KMS-11 (cell line): ENCODE measurements at regions not wholly inside any gene's neighbourhood (a gene's known extent, or its start where the extent isn't known, plus 50 kb on each side); places are given as distances from the start of the nearest gene placed in this dataset.

Experiments
- H2AFZ ChIP-seq: fragments of 200-600 bp; sonication (generic); 2 replicates; pipeline ENCODE4 v1.6.1; 2016; ENCODE audit warnings: antibody characterized with exemption, mixed run types, low read depth
- H3K27ac ChIP-seq: fragments of 200-600 bp; sonication (generic); 2 replicates; pipeline ENCODE4 v1.6.1; 2016; ENCODE audit warnings: mild to moderate bottlenecking, mixed run types
- H3K27me3 ChIP-seq: fragments of 200-600 bp; sonication (generic); 2 replicates; pipeline ENCODE4 v1.6.1; 2017; ENCODE audit warnings: mild to moderate bottlenecking, low read depth, mixed run types, moderate library complexity; ENCODE audit not compliant: insufficient read depth
- H3K36me3 ChIP-seq: fragments of 200-600 bp; sonication (generic); 2 replicates; pipeline ENCODE4 v1.6.1; 2017; ENCODE audit warnings: mild to moderate bottlenecking, mixed run types; ENCODE audit not compliant: insufficient read depth
- H3K4me1 ChIP-seq: fragments of 200-600 bp; sonication (generic); 2 replicates; pipeline ENCODE4 v1.6.1; 2016; ENCODE audit warnings: mild to moderate bottlenecking, low read depth, mixed run types; ENCODE audit not compliant: poor library complexity, severe bottlenecking
- H3K4me2 ChIP-seq: fragments of 200-600 bp; sonication (generic); 2 replicates; pipeline ENCODE4 v1.7.0; 2016; ENCODE audit warnings: mild to moderate bottlenecking, mixed run types
- H3K4me3 ChIP-seq: fragments of 200-600 bp; sonication (generic); IDR thresholded peaks from 2 replicates; pipeline ENCODE4 v1.6.1; 2017; ENCODE audit warnings: low read depth, low read length, mixed read lengths; ENCODE audit not compliant: insufficient read depth
- H3K79me2 ChIP-seq: fragments of 200-600 bp; sonication (generic); 2 replicates; pipeline ENCODE4 v1.6.1; 2016; ENCODE audit warnings: low read depth, mixed run types; ENCODE audit not compliant: insufficient read depth
- H3K9ac ChIP-seq: fragments of 200-600 bp; sonication (generic); 2 replicates; pipeline ENCODE4 v1.6.1; 2016; ENCODE audit warnings: mild to moderate bottlenecking, mixed run types
- H4K20me1 ChIP-seq: fragments of 200-600 bp; sonication (generic); 2 replicates; pipeline ENCODE4 v1.6.1; 2016; ENCODE audit warnings: mild to moderate bottlenecking, mixed run types; ENCODE audit not compliant: insufficient read depth
- TF ChIP-seq, protein P1 (sequence below): fragments of 200-600 bp; sonication (generic); conservative IDR thresholded peaks from 2 replicates; pipeline ENCODE4 v1.6.1; 2017; ENCODE audit warnings: low read depth, mild to moderate bottlenecking, antibody characterized with exemption, low read length, moderate library complexity, mixed read lengths

DNA sequence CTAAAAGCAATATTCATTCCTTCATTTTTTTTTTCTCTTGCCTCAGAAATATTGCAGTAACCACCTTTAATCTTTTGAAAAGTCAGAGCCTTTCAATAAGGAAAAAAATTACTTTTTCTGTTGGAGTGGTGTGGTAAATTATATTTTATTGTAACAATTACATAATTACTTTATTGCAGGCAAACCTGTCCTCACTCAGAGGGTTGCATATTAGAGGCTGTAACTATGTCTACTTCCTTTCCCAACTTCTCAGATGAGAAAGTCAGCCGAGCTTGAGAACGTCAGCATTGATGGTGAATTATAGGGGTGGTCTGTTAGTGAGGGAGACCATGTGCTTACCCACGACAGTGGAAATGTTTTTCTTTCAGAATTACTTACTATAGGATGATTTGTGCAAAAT, 611.8 kb downstream of the KIF4B start:
- no peak overlapping the region for H3K27ac ChIP-seq
- no peak overlapping the region for H3K4me2 ChIP-seq
- H3K36me3 ChIP-seq = no peaks in the 10 kb centered on the region
- TF ChIP-seq, protein P1, sequence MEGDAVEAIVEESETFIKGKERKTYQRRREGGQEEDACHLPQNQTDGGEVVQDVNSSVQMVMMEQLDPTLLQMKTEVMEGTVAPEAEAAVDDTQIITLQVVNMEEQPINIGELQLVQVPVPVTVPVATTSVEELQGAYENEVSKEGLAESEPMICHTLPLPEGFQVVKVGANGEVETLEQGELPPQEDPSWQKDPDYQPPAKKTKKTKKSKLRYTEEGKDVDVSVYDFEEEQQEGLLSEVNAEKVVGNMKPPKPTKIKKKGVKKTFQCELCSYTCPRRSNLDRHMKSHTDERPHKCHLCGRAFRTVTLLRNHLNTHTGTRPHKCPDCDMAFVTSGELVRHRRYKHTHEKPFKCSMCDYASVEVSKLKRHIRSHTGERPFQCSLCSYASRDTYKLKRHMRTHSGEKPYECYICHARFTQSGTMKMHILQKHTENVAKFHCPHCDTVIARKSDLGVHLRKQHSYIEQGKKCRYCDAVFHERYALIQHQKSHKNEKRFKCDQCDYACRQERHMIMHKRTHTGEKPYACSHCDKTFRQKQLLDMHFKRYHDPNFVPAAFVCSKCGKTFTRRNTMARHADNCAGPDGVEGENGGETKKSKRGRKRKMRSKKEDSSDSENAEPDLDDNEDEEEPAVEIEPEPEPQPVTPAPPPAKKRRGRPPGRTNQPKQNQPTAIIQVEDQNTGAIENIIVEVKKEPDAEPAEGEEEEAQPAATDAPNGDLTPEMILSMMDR = no peak
- H3K4me1 ChIP-seq = no peaks in the 10 kb centered on the region
- H3K79me2 ChIP-seq = no peaks in the 10 kb centered on the region
- H2AFZ ChIP-seq = no peak overlapping the region
- H4K20me1 ChIP-seq = no peaks in the 10 kb centered on the region
- no peak overlapping the region for H3K9ac ChIP-seq
- H3K27me3 ChIP-seq = no peaks in the 10 kb centered on the region
- no peak overlapping the region for H3K4me3 ChIP-seq

DNA sequence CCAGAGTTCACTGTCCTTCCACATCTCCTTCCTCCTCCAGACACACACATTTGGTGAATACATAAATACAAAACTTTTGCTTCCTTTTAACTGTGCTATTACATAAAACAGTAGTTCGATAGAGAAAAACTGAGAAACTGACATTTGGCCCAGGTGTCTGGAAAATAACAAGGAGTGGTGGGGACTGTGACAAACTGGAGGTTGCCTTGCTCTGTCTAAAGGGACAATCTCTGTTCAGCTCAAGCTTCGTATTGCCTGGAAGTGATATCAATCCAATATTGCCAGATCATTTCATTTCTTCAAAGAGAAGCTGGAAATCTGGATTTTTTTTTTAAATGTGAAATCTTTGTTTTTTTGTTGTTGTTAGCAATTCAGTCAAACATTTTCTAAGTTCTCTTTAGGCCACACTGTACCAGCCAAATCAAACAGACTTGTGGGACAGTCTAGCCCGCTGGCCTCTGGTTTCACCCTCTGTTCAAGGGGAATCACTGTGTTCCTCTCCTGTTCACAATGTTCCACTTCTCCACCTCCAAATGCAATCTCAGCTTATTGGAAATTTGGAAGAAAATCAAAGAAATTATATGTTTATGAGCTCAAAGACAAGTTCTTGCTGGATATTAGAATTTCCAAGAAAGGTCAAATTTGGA, 612.5 kb downstream of the KIF4B start:
- Histone ChIP-seq H3K9ac (no peak overlapping the region), H2AFZ (no peak overlapping the region), H3K4me1 (no peaks in the 10 kb centered on the region), H3K4me3 (no peak overlapping the region), H3K27me3 (no peaks in the 10 kb centered on the region), H4K20me1 (no peaks in the 10 kb centered on the region), H3K27ac (no peak overlapping the region), H3K79me2 (no peaks in the 10 kb centered on the region), H3K4me2 (no peak overlapping the region), H3K36me3 (no peaks in the 10 kb centered on the region)
- TF ChIP-seq, protein P1 = no peak

DNA sequence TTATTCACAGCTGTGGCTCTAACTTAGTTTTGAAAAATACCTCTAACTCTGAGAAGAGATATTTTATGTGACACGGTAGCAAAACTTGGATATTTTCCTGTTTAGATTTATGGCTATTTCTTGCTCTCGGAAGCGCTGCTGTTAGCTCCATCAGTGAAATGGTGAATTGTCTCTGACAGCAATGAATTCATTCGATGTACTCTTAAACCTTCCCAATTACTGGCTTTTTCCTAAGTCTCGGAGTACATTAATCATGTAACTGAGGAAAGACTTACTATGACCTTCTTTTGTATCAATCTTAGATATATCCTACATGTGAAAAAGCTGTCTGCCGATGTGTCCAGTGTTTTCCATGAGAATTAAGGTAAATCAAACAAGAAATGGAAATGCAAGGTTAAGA, 613.0 kb downstream of the KIF4B start:
- Histone ChIP-seq H3K27ac (no peak overlapping the region), H3K79me2 (no peaks in the 10 kb centered on the region), H3K36me3 (no peaks in the 10 kb centered on the region), H3K9ac (no peak overlapping the region), H3K4me3 (no peak overlapping the region), H3K4me2 (no peak overlapping the region), H2AFZ (no peak overlapping the region), H3K4me1 (no peaks in the 10 kb centered on the region), H3K27me3 (no peaks in the 10 kb centered on the region), H4K20me1 (no peaks in the 10 kb centered on the region)
- TF ChIP-seq, protein P1 = no peak

DNA sequence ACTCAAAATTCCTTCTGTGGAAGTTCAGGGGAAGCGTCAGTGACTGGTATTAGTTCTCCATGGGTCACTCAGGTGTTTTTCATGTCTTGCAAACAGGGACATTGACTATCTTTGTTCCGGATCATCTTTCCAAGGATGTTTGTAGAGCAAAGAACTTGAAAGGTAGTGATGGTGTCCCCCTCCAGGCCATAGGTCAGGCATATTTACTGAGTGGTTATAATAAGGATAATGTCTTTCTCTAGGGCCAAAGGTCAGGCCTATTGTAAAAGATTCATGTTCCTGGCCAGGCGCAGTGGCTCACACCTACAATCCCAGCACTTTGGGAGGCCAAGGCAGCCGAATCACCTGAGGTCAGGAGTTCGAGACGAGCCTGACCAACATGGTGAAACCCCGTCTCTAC, 614.8 kb downstream of the KIF4B start:
- Histone ChIP-seq H3K79me2 (no peaks in the 10 kb centered on the region), H3K4me2 (no peak overlapping the region), H3K36me3 (no peaks in the 10 kb centered on the region), H2AFZ (no peak overlapping the region), H3K27ac (no peak overlapping the region), H4K20me1 (no peaks in the 10 kb centered on the region), H3K4me3 (no peak overlapping the region), H3K27me3 (no peaks in the 10 kb centered on the region), H3K9ac (no peak overlapping the region), H3K4me1 (no peaks in the 10 kb centered on the region)
- TF ChIP-seq, protein P1 = no peak
